ENCODE measurements at regions not wholly inside any gene's neighbourhood (a gene's known extent, or its start where the extent isn't known, plus 50 kb on each side); places are given as distances from the start of the nearest gene placed in this dataset.

GRCh38 chr3:30356866-30357753 lies 249.3 kb upstream of the TGFBR2 start:
- TF ChIP-seq CTCF (IDR thresholded peaks at IDR 0.05) (no peak), POLR2A (IDR thresholded peaks at IDR 0.05) (no peak), EP300 (IDR thresholded peaks at IDR 0.05) (no peak), POLR2AphosphoS5 (IDR thresholded peaks at IDR 0.05) (no peak)
